ENCODE measurements at regions not wholly inside any gene's neighbourhood (a gene's known extent, or its start where the extent isn't known, plus 50 kb on each side); places are given as distances from the start of the nearest gene placed in this dataset.

- TF ChIP-seq CTCF (IDR thresholded peaks at IDR 0.05) (no peak), POLR2A (IDR thresholded peaks at IDR 0.05) (no peak)
Measured at GRCh38 chrX:63508668-63509067, 157.5 kb upstream of the SPIN4 start.

Data from uterus (tissue), 2 donors.